ENCODE measurements at regions not wholly inside any gene's neighbourhood (a gene's known extent, or its start where the extent isn't known, plus 50 kb on each side); places are given as distances from the start of the nearest gene placed in this dataset.
"Not testable (repeated sequence)": the region's sequence is repeated elsewhere in the genome, so short reads cannot be mapped to it uniquely, and the experiment has no call there.

GRCh38 chr14:106023411-106023810 is 497.0 kb downstream of the TMEM121 start:
- TF ChIP-seq POLR2A (IDR thresholded peaks at IDR 0.05; ENCODE audit: low read depth, low read length) = no peak
- no peak for DNase-seq (ENCODE audit: insufficient read length, low spot score)

GRCh38 chr14:106024983-106025604 is 498.7 kb downstream of the TMEM121 start:
- TF ChIP-seq POLR2A (IDR thresholded peaks at IDR 0.05; ENCODE audit: low read depth, low read length) = no peak
- FAIRE-seq = no peak
- DNase-seq (ENCODE audit: insufficient read length, low spot score) = no peak

More at GRCh38 chr14:106023411-106023810, 497.0 kb downstream of the TMEM121 start:
- FAIRE-seq = no peak

GRCh38 chr14:106026026-106026425 is 499.6 kb downstream of the TMEM121 start:
- FAIRE-seq (no peak), DNase-seq (ENCODE audit: insufficient read length, low spot score) (no peak)
- TF ChIP-seq POLR2A (IDR thresholded peaks at IDR 0.05; ENCODE audit: low read depth, low read length) = no peak

GRCh38 chr14:106027759-106028158 is 501.4 kb downstream of the TMEM121 start:
- FAIRE-seq; DNase-seq (ENCODE audit: insufficient read length, low spot score): not testable (repeated sequence)

GRCh38 chr14:106029959-106030358 is 503.6 kb downstream of the TMEM121 start:
- TF ChIP-seq POLR2A (IDR thresholded peaks at IDR 0.05; ENCODE audit: low read depth, low read length) = no peak
- DNase-seq (ENCODE audit: insufficient read length, low spot score) = no peak
- FAIRE-seq = no peak

- no peak for FAIRE-seq
- TF ChIP-seq POLR2A (IDR thresholded peaks at IDR 0.05; ENCODE audit: low read depth, low read length) = no peak
- no peak for DNase-seq (ENCODE audit: insufficient read length, low spot score)
Measured at GRCh38 chr14:106037380-106037779, 511.0 kb downstream of the TMEM121 start.

- no peak for TF ChIP-seq POLR2A (IDR thresholded peaks at IDR 0.05; ENCODE audit: low read depth, low read length)
- no peak for DNase-seq (ENCODE audit: insufficient read length, low spot score)
- no peak for FAIRE-seq
Measured at GRCh38 chr14:106038263-106038662, 511.9 kb downstream of the TMEM121 start.

GRCh38 chr14:106039400-106039799 is 513.0 kb downstream of the TMEM121 start:
- DNase-seq (ENCODE audit: insufficient read length, low spot score) = peak; percentile 7
- FAIRE-seq = no peak
- TF ChIP-seq POLR2A (IDR thresholded peaks at IDR 0.05; ENCODE audit: low read depth, low read length) = no peak

GRCh38 chr14:106044515-106044914 is 518.1 kb downstream of the TMEM121 start:
- no peak for TF ChIP-seq POLR2A (IDR thresholded peaks at IDR 0.05; ENCODE audit: low read depth, low read length)
- DNase-seq (ENCODE audit: insufficient read length, low spot score) (no peak), FAIRE-seq (no peak)

GRCh38 chr14:106044949-106045596 is 518.7 kb downstream of the TMEM121 start:
- no peak for TF ChIP-seq POLR2A (IDR thresholded peaks at IDR 0.05; ENCODE audit: low read depth, low read length)
- DNase-seq (ENCODE audit: insufficient read length, low spot score) = peak; percentile 6
- no peak for FAIRE-seq

GRCh38 chr14:106051796-106052195 is 525.4 kb downstream of the TMEM121 start:
- DNase-seq (ENCODE audit: insufficient read length, low spot score) = no peak
- FAIRE-seq = no peak
- TF ChIP-seq POLR2A (IDR thresholded peaks at IDR 0.05; ENCODE audit: low read depth, low read length) = no peak

- FAIRE-seq (no peak), DNase-seq (ENCODE audit: insufficient read length, low spot score) (no peak)
- TF ChIP-seq POLR2A (IDR thresholded peaks at IDR 0.05; ENCODE audit: low read depth, low read length) = no peak
Measured at GRCh38 chr14:106055289-106055688, 528.9 kb downstream of the TMEM121 start.

GRCh38 chr14:106058342-106058741 is 532.0 kb downstream of the TMEM121 start:
- FAIRE-seq (no peak), DNase-seq (ENCODE audit: insufficient read length, low spot score) (no peak)
- no peak for TF ChIP-seq POLR2A (IDR thresholded peaks at IDR 0.05; ENCODE audit: low read depth, low read length)

- no peak for TF ChIP-seq POLR2A (IDR thresholded peaks at IDR 0.05; ENCODE audit: low read depth, low read length)
- DNase-seq (ENCODE audit: insufficient read length, low spot score) (no peak), FAIRE-seq (no peak)
Measured at GRCh38 chr14:106060276-106060975, 534.0 kb downstream of the TMEM121 start.

- not testable (repeated sequence) for DNase-seq (ENCODE audit: insufficient read length, low spot score); FAIRE-seq
Measured at GRCh38 chr14:106061877-106062500, 535.6 kb downstream of the TMEM121 start.

All from H54 (cell line).